ENCODE measurements at regions not wholly inside any gene's neighbourhood (a gene's known extent, or its start where the extent isn't known, plus 50 kb on each side); places are given as distances from the start of the nearest gene placed in this dataset.

GRCh38 chr9:116058421-116058820 lies 95.2 kb upstream of the PAPPA start:
- no peak overlapping the region for H3K9ac ChIP-seq (ENCODE audit: low read length)
- H3K4me1 ChIP-seq (ENCODE audit: control insufficient read depth, insufficient read depth, low read length), result no peaks in the 10 kb centered on the region
- no peaks in the 10 kb centered on the region for H3K36me3 ChIP-seq (ENCODE audit: control insufficient read depth, insufficient read depth, low read length)
- no peak overlapping the region for H3K4me3 ChIP-seq (ENCODE audit: low read length)
- no peak overlapping the region for H3K27ac ChIP-seq (ENCODE audit: low read depth, low read length)
- no peaks in the 10 kb centered on the region for H3K27me3 ChIP-seq (ENCODE audit: control insufficient read depth, insufficient read depth, low read length)

- no peaks in the 10 kb centered on the region for H3K27me3 ChIP-seq (ENCODE audit: control insufficient read depth, insufficient read depth, low read length)
- no peak overlapping the region for H3K9ac ChIP-seq (ENCODE audit: low read length)
- H3K4me1 ChIP-seq (ENCODE audit: control insufficient read depth, insufficient read depth, low read length), result no peaks in the 10 kb centered on the region
- H3K36me3 ChIP-seq (ENCODE audit: control insufficient read depth, insufficient read depth, low read length), result no peaks in the 10 kb centered on the region
- no peak overlapping the region for H3K27ac ChIP-seq (ENCODE audit: low read depth, low read length)
- H3K4me3 ChIP-seq (ENCODE audit: low read length), result no peak overlapping the region
These were observed 94.1 kb upstream of the PAPPA start for GRCh38 chr9:116059466-116059865.

- no peak overlapping the region for H3K27ac ChIP-seq (ENCODE audit: low read depth, low read length)
- H3K27me3 ChIP-seq (ENCODE audit: control insufficient read depth, insufficient read depth, low read length), result no peaks in the 10 kb centered on the region
- no peak overlapping the region for H3K4me3 ChIP-seq (ENCODE audit: low read length)
- no peaks in the 10 kb centered on the region for H3K36me3 ChIP-seq (ENCODE audit: control insufficient read depth, insufficient read depth, low read length)
- H3K4me1 ChIP-seq (ENCODE audit: control insufficient read depth, insufficient read depth, low read length), result no peaks in the 10 kb centered on the region
- no peak overlapping the region for H3K9ac ChIP-seq (ENCODE audit: low read length)
These were observed 93.0 kb upstream of the PAPPA start for GRCh38 chr9:116060631-116061030.

- Histone ChIP-seq H3K27ac (ENCODE audit: low read depth, low read length) (no peak overlapping the region), H3K27me3 (ENCODE audit: control insufficient read depth, insufficient read depth, low read length) (no peaks in the 10 kb centered on the region), H3K4me1 (ENCODE audit: control insufficient read depth, insufficient read depth, low read length) (no peaks in the 10 kb centered on the region), H3K36me3 (ENCODE audit: control insufficient read depth, insufficient read depth, low read length) (no peaks in the 10 kb centered on the region), H3K9ac (ENCODE audit: low read length) (no peak overlapping the region), H3K4me3 (ENCODE audit: low read length) (no peak overlapping the region)
These were observed 91.9 kb upstream of the PAPPA start for GRCh38 chr9:116061546-116062205.

- Histone ChIP-seq H3K36me3 (ENCODE audit: control insufficient read depth, insufficient read depth, low read length) (no peaks in the 10 kb centered on the region), H3K9ac (ENCODE audit: low read length) (no peak overlapping the region), H3K4me1 (ENCODE audit: control insufficient read depth, insufficient read depth, low read length) (no peaks in the 10 kb centered on the region), H3K4me3 (ENCODE audit: low read length) (no peak overlapping the region), H3K27me3 (ENCODE audit: control insufficient read depth, insufficient read depth, low read length) (no peaks in the 10 kb centered on the region), H3K27ac (ENCODE audit: low read depth, low read length) (no peak overlapping the region)
These were observed 91.4 kb upstream of the PAPPA start for GRCh38 chr9:116062206-116062550.

GRCh38 chr9:116064970-116065369 lies 88.6 kb upstream of the PAPPA start:
- Histone ChIP-seq H3K4me1 (ENCODE audit: control insufficient read depth, insufficient read depth, low read length) (no peaks in the 10 kb centered on the region), H3K27ac (ENCODE audit: low read depth, low read length) (no peak overlapping the region), H3K36me3 (ENCODE audit: control insufficient read depth, insufficient read depth, low read length) (no peaks in the 10 kb centered on the region), H3K27me3 (ENCODE audit: control insufficient read depth, insufficient read depth, low read length) (no peaks in the 10 kb centered on the region), H3K9ac (ENCODE audit: low read length) (no peak overlapping the region), H3K4me3 (ENCODE audit: low read length) (no peak overlapping the region)

- Histone ChIP-seq H3K27me3 (ENCODE audit: control insufficient read depth, insufficient read depth, low read length) (no peaks in the 10 kb centered on the region), H3K36me3 (ENCODE audit: control insufficient read depth, insufficient read depth, low read length) (no peaks in the 10 kb centered on the region), H3K4me3 (ENCODE audit: low read length) (no peak overlapping the region), H3K9ac (ENCODE audit: low read length) (no peak overlapping the region), H3K4me1 (ENCODE audit: control insufficient read depth, insufficient read depth, low read length) (no peaks in the 10 kb centered on the region), H3K27ac (ENCODE audit: low read depth, low read length) (no peak overlapping the region)
These were observed 87.4 kb upstream of the PAPPA start for GRCh38 chr9:116066221-116066620.

GRCh38 chr9:116067566-116067965 lies 86.0 kb upstream of the PAPPA start:
- no peak overlapping the region for H3K27ac ChIP-seq (ENCODE audit: low read depth, low read length)
- H3K36me3 ChIP-seq (ENCODE audit: control insufficient read depth, insufficient read depth, low read length), result no peaks in the 10 kb centered on the region
- H3K4me1 ChIP-seq (ENCODE audit: control insufficient read depth, insufficient read depth, low read length), result no peaks in the 10 kb centered on the region
- H3K4me3 ChIP-seq (ENCODE audit: low read length), result no peak overlapping the region
- H3K9ac ChIP-seq (ENCODE audit: low read length), result no peak overlapping the region
- no peaks in the 10 kb centered on the region for H3K27me3 ChIP-seq (ENCODE audit: control insufficient read depth, insufficient read depth, low read length)

GRCh38 chr9:116070256-116070914 lies 83.2 kb upstream of the PAPPA start:
- H3K4me1 ChIP-seq (ENCODE audit: control insufficient read depth, insufficient read depth, low read length), result no peaks in the 10 kb centered on the region
- no peaks in the 10 kb centered on the region for H3K36me3 ChIP-seq (ENCODE audit: control insufficient read depth, insufficient read depth, low read length)
- H3K27ac ChIP-seq (ENCODE audit: low read depth, low read length), result no peak overlapping the region
- H3K9ac ChIP-seq (ENCODE audit: low read length), result no peak overlapping the region
- no peak overlapping the region for H3K4me3 ChIP-seq (ENCODE audit: low read length)
- no peaks in the 10 kb centered on the region for H3K27me3 ChIP-seq (ENCODE audit: control insufficient read depth, insufficient read depth, low read length)

- Histone ChIP-seq H3K36me3 (ENCODE audit: control insufficient read depth, insufficient read depth, low read length) (no peaks in the 10 kb centered on the region), H3K9ac (ENCODE audit: low read length) (no peak overlapping the region), H3K4me3 (ENCODE audit: low read length) (no peak overlapping the region), H3K27me3 (ENCODE audit: control insufficient read depth, insufficient read depth, low read length) (no peaks in the 10 kb centered on the region), H3K27ac (ENCODE audit: low read depth, low read length) (no peak overlapping the region), H3K4me1 (ENCODE audit: control insufficient read depth, insufficient read depth, low read length) (no peaks in the 10 kb centered on the region)
These were observed 81.5 kb upstream of the PAPPA start for GRCh38 chr9:116072046-116072445.

- no peaks in the 10 kb centered on the region for H3K36me3 ChIP-seq (ENCODE audit: control insufficient read depth, insufficient read depth, low read length)
- H3K27me3 ChIP-seq (ENCODE audit: control insufficient read depth, insufficient read depth, low read length), result no peaks in the 10 kb centered on the region
- no peaks in the 10 kb centered on the region for H3K4me1 ChIP-seq (ENCODE audit: control insufficient read depth, insufficient read depth, low read length)
- H3K4me3 ChIP-seq (ENCODE audit: low read length), result no peak overlapping the region
- no peak overlapping the region for H3K9ac ChIP-seq (ENCODE audit: low read length)
- H3K27ac ChIP-seq (ENCODE audit: low read depth, low read length), result no peak overlapping the region
These were observed 79.8 kb upstream of the PAPPA start for GRCh38 chr9:116073826-116074225.

- Histone ChIP-seq H3K27me3 (ENCODE audit: control insufficient read depth, insufficient read depth, low read length) (no peaks in the 10 kb centered on the region), H3K36me3 (ENCODE audit: control insufficient read depth, insufficient read depth, low read length) (no peaks in the 10 kb centered on the region), H3K9ac (ENCODE audit: low read length) (no peak overlapping the region), H3K4me3 (ENCODE audit: low read length) (no peak overlapping the region), H3K27ac (ENCODE audit: low read depth, low read length) (no peak overlapping the region), H3K4me1 (ENCODE audit: control insufficient read depth, insufficient read depth, low read length) (no peaks in the 10 kb centered on the region)
These were observed 78.9 kb upstream of the PAPPA start for GRCh38 chr9:116074658-116075057.

- H3K4me3 ChIP-seq (ENCODE audit: low read length), result no peak overlapping the region
- H3K36me3 ChIP-seq (ENCODE audit: control insufficient read depth, insufficient read depth, low read length), result no peaks in the 10 kb centered on the region
- no peaks in the 10 kb centered on the region for H3K4me1 ChIP-seq (ENCODE audit: control insufficient read depth, insufficient read depth, low read length)
- H3K27ac ChIP-seq (ENCODE audit: low read depth, low read length), result no peak overlapping the region
- H3K9ac ChIP-seq (ENCODE audit: low read length), result no peak overlapping the region
- no peaks in the 10 kb centered on the region for H3K27me3 ChIP-seq (ENCODE audit: control insufficient read depth, insufficient read depth, low read length)
These were observed 78.4 kb upstream of the PAPPA start for GRCh38 chr9:116075191-116075590.
